GM18861 (cell line): ENCODE measurements at regions not wholly inside any gene's neighbourhood (a gene's known extent, or its start where the extent isn't known, plus 50 kb on each side); places are given as distances from the start of the nearest gene placed in this dataset.
"Not testable (repeated sequence)": the region's sequence is repeated elsewhere in the genome, so short reads cannot be mapped to it uniquely, and the experiment has no call there.

Experiments
- ATAC-seq: cut with Tn5 transposase; IDR thresholded peaks from one replicate; pipeline ENCODE4 v1.9.1; 2021; ENCODE audit not compliant: unreplicated experiment

DNA sequence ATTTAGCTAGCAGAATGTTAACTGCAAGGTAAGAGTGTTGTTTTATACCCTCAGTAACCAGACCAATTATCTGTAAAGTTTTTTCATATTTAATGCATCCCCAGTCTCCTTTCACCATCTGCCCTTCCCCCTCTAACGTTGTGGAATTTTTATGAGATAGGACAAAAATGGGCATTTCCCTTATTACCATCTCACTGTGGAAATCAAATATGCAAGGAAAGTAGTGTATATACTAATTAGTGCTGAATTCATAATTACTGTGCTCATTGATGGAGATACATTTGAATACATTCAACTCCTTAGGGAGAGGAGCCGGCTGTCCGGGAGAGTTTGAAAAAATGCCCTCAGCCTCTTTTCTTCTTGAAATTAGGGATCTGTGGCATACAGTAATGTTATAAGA lies 423.4 kb upstream of the MGMT start:
- ATAC-seq: no peak

DNA sequence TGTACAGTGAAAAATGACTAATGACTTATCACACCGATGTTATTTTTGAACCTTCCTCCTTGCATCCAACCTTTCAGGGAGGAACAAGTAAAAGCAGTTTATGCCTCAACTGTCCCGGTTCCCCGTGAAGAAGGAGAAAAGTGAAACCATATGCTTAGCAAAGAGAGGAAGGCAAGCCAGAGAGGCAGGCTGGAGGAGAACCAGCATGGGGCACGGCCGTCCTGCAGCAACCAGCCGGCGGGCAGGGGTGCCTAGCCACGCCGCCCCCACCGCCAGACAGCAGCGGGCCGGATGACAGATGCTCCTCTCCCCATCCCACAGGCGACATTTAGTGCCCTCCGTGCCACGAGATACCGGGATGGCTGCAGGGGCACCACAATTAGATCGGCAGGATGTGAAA lies 421.4 kb upstream of the MGMT start:
- ATAC-seq: no peak

DNA sequence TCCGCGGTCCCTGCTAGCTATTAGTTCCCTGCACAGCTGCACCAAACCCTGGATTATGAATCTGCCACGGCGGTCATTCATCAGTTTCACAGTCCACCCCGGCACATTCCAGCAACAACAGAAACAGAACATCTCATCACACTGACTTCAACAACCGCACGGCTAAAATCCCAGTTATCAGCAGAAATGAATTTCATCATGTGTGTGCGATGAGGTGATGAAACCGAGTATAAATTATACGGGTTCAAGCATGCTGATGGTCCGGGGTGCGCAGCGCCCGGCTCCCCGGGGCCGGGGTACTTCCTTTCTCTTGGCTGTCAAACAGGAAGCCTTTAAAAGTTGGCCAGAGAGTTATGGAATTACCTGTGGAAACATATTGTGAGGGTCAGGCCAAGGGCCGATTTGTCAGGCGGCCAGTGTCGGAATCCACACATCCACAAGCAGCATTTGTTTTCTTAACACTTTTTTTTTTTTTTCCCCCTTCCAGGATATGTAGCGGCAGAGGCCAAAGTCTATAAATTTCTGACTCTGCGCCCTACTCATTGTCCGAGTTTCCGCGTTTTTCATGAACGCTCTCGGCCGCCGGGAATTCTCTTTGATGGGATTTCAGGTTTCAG lies 420.9 kb upstream of the MGMT start:
- ATAC-seq: no peak

DNA sequence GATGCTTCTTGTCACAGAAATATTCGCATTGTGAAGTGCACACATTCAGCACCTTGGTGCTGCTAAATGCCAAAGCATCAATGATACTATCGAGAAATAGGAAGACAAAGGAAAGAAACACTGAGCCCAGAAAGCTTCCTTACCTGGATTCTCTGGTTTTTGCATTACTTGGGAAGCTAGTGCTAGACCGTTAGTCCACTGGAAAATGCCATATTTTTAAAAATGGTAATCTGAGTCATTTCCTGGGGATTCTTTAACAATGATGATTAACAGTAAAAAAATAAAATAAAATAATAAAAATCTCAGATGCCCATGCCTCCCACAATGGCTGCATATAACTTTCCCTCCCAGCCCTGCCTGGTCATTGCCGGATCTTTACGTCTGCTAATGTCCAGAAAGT lies 420.1 kb upstream of the MGMT start:
- ATAC-seq: no peak

- no peak for ATAC-seq
Measured at GRCh38 chr10:129047600-129047999, 419.4 kb upstream of the MGMT start.

DNA sequence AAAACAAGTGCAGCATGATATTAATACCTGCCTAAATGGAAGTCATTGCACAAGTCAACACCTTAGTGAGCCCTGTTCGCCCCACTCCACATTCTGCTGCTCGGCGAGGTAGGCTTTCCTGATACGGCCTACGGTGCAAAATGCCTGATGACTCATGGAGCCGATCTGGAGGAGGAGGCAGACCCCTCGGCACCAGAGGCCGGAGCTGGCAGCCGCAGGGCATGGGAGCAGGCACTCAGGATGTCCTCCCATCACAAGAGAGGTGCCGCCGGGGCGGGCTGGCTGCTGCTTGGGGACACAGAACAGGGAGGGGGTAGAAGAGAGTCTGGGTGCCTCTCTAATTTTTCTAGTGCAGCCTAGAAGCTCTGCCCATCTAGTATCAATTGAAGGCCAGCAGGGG lies 418.5 kb upstream of the MGMT start:
- ATAC-seq: no peak

GRCh38 chr10:129049501-129049900 lies 417.5 kb upstream of the MGMT start:
- ATAC-seq: no peak

DNA sequence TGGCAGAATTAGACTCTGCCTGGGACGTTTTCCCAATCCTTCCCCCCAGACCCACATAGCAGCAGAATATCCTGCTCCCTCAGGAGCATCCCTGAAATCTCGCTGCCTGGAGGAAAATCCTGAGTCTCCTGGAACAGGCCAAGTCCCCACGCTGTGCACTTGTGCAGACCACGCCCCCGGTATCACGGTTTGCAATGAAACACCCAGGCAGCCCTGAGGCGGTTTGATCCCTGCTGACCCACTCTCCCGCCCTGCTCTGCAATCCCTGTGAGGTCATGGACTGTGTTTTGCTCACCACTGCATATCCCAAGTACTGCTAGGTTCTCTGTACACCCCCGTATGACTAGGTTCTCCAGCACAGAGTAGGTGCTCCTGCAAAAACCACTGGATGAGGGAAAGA lies 411.8 kb upstream of the MGMT start:
- ATAC-seq: no peak

GRCh38 chr10:129055986-129056385 lies 411.1 kb upstream of the MGMT start:
- no peak for ATAC-seq

DNA sequence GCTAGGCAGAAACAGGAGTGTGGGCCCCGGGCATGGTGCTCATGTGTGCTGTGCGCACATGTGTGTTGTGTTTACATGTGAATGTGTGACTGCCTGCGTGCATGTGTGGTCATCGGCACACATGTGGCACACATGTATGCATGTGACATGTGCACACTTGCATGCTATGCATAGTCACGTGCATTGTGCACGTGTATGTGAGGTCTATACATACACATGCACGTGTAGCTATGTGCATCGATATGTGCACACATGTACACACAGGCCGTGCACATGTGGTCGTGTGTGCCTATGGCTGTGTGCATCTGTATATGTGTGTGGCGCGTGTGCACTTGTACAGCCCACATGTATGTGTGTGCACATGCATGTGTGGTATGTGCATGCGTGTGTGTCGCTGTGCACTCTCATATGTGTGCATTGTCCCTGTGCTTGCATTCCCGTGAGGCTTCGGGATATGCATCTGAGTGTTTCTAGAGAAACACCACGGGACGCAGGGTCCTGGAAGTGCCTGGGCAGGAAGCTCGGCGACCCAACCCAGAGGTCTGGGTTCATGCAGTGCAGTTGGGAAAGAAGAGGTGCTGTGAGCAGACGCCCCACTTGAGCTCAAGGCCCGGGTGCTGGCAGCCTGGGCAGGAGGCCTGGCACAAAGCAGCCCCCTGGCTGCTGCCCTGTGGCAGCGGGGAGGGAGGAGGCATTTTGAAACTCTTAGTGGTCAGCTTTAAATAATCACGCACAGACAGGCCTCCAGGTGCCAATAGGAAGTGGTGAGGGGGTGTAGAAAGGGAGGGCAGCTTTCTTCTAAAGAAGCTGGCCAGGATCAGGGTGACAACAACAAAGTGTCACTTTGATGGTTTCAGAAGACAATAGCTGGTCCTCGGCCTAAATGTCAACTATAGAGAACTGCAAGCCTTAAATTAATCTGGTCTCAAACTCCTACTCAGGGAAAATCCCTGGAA lies 410.0 kb upstream of the MGMT start:
- ATAC-seq: no peak

GRCh38 chr10:129057856-129058663 lies 409.0 kb upstream of the MGMT start:
- peak; percentile 83 for ATAC-seq

DNA sequence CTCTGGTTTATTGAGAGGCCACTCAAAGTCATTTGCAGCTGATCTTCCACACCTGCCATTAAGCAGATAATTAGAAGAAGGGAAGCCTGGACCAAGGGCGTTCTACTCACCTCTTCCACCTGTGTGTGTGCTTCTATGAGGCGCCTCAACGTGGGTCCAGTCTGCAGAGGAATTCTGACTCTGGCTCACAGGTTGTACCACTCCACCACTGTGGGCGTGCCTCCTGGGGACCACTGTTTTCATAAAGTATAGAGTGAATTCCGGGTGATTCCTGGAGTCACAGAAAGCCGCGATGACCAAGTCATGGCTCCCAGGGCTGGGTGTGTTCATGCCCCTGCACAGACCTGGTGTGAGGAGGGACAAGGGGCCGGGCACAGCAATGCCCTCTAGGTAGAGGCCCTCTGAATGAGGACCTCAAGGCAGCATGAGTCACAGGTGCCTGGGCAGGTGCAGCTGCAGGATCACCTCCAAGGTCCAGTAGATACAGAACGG lies 408.3 kb upstream of the MGMT start:
- no peak for ATAC-seq

DNA sequence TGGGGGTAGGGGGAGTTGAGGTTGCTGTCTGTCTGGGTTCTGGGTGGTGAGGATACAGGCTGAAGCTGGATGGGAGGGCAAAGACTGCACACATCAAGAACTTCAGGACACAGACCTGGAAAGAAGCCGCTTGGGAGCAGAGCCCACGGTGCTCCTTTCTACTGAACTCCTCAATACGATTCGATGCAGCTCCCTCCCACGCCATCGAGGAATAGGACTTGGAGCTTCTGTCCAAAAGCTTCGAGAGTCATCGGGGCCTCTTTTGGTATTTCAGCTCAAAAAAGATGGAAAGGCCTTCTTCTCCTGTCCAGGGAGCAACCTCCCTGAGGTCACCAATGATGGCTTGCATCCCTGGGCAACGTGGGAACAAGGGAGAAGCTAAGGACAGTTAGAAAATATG lies 407.1 kb upstream of the MGMT start:
- no peak for ATAC-seq

DNA sequence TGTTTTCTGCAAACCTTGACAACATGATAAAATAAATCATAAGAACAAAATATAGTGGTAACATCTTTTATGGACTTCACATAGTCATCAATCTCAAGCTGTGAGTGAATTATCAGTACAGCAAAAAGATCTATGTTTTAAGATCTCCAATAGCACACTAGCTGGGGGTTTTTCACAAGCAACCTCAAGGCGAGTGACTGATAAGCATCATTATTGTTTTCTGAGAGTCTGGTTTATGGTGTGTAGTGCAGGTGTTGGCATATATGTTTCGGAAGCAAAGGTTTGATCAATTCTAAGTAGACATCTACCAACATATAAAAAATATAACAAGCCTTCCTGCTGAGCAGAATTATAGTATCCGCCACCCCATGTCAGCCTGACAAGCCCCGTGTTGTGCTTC lies 403.8 kb upstream of the MGMT start:
- no peak for ATAC-seq

GRCh38 chr10:129063877-129064276 lies 403.2 kb upstream of the MGMT start:
- ATAC-seq: no peak

DNA sequence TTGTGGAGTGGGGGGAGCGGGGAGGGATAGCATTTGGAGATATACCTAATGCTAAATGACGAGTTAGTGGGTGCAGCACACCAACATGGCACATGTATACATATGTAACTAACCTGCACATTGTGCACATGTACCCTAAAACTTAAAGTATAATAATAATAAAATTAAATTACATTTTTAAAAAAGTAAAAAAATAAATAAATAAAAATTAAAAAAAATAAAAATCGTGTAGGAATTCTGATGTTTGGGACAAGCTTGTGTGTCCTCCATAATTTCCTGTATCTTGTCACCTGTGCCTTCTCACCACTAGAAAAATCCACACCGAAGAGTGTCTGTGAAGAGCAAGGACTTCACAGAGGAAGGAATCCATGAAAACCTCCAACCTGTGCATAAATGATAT lies 400.5 kb upstream of the MGMT start:
- ATAC-seq: not testable (repeated sequence)

GRCh38 chr10:129071411-129071810 lies 395.6 kb upstream of the MGMT start:
- not testable (repeated sequence) for ATAC-seq

DNA sequence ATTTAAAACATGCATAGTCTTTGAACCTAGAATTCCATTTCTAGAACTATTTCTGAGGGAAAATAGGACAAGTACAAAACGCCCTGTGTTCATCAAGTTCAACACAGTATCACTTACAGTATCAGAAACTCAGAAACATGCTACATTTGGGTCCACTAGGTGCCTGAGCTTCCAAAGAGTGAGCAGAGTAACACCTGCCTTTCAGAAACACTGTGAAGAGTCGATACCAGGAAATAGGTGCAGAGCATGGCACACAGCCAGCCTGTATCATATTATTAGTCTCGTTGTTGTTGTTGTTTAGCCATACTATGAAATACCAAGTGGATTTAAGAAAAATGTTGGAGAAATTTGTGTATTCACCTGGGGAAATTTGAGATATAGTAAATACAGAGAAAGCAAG lies 392.1 kb upstream of the MGMT start:
- no peak for ATAC-seq

DNA sequence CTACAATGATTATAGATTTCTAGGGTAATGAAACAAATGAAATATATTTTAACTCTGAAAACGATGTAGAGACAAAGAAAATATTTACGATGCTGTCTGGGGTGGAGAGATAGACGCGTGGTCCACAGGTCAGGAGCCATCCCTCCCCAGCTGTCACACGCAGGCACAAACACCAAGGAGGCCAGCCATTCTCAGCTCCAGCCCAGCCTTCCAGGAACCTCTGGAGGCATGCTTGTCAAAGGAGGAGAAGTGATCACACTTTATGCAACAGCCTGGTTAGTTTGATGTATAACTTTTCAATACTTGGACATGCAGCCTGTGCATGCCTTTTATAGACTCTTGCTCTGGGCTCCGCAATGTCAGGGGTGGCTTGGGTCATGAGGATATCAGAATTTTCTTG lies 391.5 kb upstream of the MGMT start:
- ATAC-seq: no peak

DNA sequence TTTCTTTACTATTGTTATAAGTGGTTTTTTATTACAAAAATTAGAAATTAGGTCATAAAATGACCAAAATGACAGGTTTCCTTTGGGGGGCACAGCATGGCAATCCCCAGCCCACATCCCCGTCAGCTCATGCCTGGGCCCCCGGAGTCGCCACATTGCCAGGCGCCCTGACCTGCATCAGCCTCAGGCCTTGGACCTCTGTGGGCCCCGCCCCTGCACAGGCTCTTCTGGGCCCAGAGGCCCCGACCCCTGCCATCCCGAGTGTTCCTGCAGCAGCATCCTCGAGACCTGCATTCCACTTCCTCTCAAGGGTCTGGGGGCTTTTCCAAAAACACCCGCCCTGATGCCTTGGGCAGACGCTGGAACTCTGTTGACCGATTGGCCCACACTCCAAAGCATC lies 391.1 kb upstream of the MGMT start:
- no peak for ATAC-seq

GRCh38 chr10:129078346-129078745 lies 388.7 kb upstream of the MGMT start:
- ATAC-seq: no peak

GRCh38 chr10:129078746-129079145 lies 388.3 kb upstream of the MGMT start:
- no peak for ATAC-seq
